ENCODE measurements at regions not wholly inside any gene's neighbourhood (a gene's known extent, or its start where the extent isn't known, plus 50 kb on each side); places are given as distances from the start of the nearest gene placed in this dataset.

- no peak for DNase-seq
Observed at GRCh38 chr2:5751873-5752482, 59.8 kb downstream of the SOX11 start.

- DNase-seq, result no peak
Observed at GRCh38 chr2:5756272-5756671, 64.1 kb downstream of the SOX11 start.

DNA sequence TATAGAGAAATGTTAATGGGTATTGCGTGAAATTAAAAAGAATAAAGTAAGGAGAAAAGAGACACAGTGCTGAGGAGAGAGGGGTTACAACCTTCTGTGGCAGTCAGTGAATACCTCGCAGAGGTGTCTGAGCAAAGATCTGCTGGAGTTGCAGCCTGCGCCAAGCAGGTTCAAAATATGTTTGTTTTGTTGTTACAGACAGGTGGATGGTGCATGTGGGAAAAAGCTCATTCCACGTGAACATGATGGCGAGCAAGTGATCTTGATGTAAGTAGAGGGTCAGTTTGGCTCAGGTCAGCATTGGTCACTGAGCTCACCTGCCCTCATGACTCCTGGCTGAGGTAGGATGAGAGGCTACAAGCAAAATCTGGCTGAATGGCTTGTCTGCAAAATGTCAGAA lies 66.2 kb downstream of the SOX11 start:
- DNase-seq, result no peak

DNA sequence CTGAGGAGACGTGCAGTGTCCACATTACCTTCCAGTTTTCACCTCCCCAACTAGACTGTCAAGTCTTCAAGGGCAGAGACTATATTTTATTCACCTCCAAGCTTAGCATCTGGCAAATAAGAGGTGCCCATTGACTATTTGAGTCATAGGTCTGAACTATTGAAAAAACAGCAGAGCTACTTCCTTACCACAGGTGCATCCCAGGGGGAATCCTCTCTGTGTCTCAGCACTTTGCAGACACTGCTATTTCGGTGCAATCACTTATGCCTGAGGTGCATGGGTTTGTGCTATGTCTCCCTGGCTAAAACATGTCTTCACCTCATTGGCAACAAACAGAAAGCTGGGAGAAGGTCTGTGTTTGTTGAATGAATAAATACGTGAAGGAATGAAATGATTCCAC lies 67.8 kb downstream of the SOX11 start:
- no peak for DNase-seq

DNA sequence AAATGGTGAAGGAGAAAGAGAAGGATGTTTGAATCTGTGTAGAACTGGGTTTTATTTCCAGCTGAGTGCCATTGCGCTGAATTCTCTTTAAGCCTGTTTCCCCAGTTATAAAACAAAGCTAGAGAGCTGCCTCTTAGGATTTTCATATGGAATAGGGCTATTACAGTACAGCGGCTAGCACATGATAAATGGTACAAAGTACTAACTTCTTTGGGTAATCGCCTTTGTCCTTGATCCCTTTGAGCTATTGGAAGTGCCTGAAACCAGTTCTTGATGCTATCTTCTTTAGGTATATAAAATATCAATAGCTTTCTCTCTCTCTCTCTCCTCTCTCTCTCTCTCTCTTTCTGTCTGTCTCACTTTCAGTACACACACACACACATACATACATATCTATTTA lies 71.3 kb downstream of the SOX11 start:
- no peak for DNase-seq

DNA sequence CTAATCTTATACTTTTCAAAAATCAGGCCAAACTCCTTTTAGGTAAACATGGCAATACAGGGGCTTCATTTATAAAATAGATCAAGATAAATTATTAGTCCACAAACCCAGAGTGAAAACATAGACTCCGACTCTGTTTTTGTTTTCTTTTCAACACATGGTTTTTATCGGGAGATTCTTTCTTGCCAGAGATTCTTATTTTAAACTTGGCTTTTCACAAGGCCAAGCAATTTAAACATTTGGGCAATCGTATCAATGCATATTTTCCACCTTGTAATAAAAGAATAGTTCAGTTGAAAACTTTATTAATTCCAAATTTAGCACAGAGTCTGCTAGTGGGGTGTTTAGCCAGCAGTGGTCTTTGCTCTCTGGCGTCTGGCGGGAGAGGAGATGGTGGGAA lies 71.9 kb downstream of the SOX11 start:
- no peak for DNase-seq

DNA sequence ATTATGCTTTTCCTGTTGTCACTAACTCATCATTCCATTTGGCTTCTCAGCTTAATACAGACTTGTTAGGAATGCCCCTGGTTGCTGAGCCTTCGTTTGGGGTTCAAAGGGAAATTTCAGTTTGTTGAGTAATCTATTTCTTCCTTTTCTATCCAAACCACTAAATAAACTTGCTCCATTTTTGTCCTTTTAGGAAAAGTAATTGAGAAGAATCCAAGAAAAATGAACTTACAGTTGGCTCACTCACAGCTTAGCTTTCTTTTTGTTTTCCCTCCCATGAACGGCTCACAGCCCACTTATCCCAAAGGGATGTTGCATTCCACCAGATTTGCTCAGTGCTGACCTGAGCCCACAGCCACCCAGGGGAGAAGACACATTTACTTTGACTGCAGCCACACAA lies 73.9 kb downstream of the SOX11 start:
- no peak for DNase-seq

DNA sequence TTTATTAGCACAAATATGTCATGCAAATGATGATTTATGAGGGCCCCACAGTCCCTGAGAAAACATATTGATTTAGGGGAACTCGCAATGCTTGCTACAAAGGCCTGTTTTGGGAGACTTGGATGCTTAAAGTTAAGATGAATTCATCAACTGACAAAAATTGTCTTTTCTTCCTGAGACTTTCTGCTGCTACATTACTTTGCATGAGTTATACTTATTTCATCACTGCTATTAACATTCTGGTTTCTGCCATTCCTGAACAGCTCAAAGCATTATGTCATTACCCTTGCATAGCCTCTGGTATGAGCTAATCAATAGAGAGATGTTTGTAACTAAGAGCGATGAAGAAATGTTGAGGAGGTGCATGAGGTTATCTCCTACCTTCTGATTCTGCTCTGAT lies 74.4 kb downstream of the SOX11 start:
- DNase-seq, result no peak

GRCh38 chr2:5777131-5777535 lies 84.9 kb downstream of the SOX11 start:
- DNase-seq, result no peak

GRCh38 chr2:5781679-5782078 lies 89.5 kb downstream of the SOX11 start:
- no peak for DNase-seq

DNA sequence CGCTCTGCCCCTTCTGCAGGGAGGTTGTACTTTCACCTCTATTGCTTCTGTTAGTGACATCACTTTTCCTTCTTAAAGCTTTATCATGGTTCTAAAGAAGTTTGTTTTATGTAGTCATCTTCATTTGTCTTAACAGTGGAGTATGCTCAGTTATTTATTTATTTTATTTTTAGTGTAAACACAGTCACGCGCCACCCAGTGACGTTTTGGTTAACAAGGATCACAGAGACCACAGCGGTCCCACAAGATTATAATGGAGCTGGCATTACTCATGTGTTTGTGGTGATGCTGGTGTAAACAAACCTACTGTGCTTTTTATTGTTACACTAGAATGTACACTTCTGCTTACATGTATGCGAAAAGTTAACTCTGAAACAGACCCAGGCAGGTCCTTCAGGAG lies 89.9 kb downstream of the SOX11 start:
- no peak for DNase-seq

- DNase-seq, result no peak
Observed at GRCh38 chr2:5788447-5788846, 96.3 kb downstream of the SOX11 start.

GRCh38 chr2:5791371-5791770 lies 99.2 kb downstream of the SOX11 start:
- DNase-seq, result no peak

- no peak for DNase-seq
Observed at GRCh38 chr2:5794012-5794411, 101.8 kb downstream of the SOX11 start.

DNA sequence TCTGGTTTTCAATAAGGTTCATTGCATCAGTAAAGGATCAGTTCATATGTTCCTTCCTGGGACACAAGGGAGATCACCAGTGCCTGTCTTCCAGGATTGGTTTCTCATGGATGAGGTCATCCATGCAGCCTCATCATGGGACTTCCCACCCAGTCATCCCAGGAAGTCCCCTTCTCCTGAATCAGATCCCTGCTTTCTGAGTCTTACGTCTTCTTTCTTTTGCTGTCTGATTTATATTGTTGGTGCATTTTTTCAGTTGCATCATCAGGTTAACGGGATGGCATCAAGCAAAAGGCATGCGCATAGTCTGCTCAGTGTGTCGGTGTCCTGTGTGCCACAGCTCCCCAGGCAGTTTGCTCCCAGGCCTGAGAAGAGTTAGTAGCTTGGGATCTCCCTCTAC lies 105.9 kb downstream of the SOX11 start:
- no peak for DNase-seq

DNA sequence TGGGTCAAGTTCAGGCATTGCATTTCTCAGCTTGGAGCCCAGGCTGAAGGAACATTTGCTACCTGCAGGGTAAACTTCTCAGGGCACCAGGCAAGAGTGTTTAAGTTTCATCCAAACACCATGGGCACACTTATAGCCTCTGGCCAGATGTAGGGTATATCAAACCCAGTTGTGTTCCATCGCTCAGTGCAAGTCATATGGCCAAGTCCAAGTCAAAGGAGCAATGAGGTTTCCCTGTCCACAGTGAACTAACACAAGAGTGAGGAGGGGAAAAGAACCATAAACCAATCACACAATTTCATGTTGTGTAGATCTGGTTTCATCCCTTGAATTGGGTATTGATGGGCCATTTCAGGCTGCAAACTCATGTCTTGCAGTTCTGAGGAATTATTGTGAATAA lies 107.2 kb downstream of the SOX11 start:
- DNase-seq, result no peak

- no peak for DNase-seq
Observed at GRCh38 chr2:5803547-5803946, 111.4 kb downstream of the SOX11 start.

DNA sequence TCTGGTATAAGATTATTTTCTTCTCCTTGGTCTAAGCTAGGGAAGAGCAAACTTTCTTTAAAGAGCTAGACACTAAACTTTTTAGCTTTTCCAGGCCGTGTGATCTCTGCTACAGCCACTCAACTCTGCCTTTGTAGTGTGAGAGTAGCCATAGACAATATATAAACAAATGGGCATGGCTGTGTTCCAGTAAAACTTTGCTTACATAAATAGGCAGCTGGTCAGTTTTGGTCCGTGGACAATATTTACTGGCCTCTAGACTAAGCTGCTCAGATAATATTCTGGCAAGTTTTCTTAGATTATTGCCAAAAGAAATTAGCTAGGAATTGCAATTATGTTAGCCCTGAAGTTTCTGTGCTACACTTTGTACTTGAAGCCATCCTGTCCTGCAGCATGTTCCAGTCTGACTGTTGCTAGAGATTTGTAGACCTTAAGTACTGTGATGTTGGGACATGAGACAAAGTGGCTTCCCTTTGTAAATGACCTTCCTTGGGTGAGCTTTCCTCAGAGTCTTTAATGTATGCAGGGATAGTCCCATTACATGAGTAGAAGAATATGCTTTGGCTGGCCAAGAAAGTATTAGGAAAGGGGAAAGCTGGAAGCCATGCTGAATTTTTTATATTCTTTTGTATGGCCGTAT lies 126.9 kb downstream of the SOX11 start:
- DNase-seq, result no peak

DNA sequence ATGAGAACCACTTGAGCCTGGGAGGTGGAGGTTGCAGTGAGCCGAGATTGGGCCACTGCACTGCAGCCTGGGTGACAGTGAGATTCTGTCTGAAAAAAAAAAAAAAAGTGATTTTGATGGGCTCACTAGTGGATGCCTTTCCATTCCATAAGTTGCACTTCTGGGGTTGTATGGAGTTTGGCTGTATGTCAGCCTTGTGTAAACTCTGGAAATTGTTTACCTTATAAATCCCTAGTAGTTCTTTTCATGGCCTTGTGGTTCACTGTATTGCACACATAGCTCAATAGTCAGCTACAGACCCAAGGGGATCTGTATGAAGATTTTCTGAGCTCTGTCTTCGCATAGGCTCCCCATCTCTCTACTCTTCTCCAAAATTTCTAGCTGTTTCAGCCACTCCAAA lies 131.9 kb downstream of the SOX11 start:
- DNase-seq, result no peak

- DNase-seq, result no peak
Observed at GRCh38 chr2:5825686-5826085, 133.5 kb downstream of the SOX11 start.

GRCh38 chr2:5826979-5827655 lies 134.9 kb downstream of the SOX11 start:
- DNase-seq, result no peak

DNA sequence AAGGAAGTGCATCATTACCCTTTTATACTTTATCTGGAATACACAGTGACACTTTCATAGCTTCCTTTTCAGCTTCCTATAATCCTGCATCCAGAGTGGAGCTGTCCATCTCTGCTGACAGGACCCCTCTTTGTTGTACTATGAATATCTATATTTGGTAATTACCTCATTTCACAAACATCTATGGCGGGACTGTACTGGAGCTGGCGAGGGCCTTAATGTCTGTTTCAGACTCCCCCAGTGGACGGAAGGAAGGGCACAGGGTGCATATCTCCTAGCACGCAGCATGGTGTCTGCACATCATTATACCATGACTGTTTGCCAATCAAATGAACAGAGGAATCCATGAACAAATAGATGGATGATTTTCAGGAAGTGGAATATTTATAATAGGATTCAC lies 142.3 kb downstream of the SOX11 start:
- no peak for DNase-seq

DNA sequence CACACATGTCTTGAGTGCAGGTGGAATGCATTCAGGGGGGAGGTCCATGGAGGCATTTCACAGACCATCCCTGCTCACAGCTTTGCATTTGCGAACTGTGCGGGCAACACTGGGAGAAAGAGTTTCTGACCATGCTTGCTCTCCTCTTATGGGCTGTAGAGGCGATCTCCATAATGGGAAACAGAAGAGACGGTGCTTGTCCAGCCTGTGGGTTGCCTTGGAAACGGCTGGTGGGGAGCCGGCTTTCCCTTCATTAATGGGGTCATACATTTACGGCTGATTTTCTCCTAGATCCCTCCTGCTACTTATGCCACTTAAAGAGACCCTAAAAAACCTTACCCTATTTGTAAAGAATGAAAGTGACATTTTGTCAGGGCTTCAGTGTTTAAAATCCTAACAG lies 147.4 kb downstream of the SOX11 start:
- no peak for DNase-seq

DNA sequence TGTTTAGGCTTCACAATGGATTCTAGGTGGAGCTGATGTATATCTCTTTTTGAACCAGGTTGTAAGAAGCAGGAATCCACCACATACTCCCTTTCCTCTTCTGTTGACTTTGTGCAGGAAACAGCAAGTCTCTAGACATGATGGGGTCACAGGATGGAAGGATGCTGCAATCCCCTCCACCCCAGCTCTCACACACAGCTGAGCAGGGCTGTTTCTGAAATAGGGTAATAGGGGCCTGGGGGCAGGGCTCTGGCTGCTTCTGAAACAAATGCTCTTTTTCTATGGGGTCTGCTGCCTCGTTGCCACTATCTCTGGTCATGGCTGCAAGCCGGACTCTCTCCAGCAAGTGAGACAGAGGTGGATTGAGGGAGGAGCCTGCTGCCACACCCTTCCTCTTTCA lies 148.9 kb downstream of the SOX11 start:
- no peak for DNase-seq

DNA sequence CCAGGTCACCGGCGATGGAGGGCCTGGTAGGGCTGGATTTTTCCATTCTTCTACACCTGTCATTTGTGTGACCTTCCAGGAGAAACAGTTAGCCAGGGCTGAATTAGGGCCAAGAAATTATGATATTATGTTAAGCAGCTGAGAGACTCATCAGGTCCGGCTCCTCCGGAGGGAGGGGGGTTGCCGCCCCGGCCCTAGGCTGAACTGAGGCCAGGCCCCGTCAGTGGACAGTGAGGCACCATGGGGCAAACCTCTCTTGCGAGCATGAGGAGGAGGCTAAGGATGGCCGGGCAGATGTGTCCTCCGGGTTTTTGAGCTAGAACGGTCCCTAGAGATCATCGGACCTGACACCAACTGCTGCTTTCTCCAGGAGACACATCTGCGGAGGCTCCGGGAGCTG lies 150.1 kb downstream of the SOX11 start:
- DNase-seq, result no peak

Measured in activated CD4-positive, CD25-positive, alpha-beta regulatory T cell (primary cell).